ENCODE measurements at regions not wholly inside any gene's neighbourhood (a gene's known extent, or its start where the extent isn't known, plus 50 kb on each side); places are given as distances from the start of the nearest gene placed in this dataset.
"Not testable (repeated sequence)": the region's sequence is repeated elsewhere in the genome, so short reads cannot be mapped to it uniquely, and the experiment has no call there.

DNA sequence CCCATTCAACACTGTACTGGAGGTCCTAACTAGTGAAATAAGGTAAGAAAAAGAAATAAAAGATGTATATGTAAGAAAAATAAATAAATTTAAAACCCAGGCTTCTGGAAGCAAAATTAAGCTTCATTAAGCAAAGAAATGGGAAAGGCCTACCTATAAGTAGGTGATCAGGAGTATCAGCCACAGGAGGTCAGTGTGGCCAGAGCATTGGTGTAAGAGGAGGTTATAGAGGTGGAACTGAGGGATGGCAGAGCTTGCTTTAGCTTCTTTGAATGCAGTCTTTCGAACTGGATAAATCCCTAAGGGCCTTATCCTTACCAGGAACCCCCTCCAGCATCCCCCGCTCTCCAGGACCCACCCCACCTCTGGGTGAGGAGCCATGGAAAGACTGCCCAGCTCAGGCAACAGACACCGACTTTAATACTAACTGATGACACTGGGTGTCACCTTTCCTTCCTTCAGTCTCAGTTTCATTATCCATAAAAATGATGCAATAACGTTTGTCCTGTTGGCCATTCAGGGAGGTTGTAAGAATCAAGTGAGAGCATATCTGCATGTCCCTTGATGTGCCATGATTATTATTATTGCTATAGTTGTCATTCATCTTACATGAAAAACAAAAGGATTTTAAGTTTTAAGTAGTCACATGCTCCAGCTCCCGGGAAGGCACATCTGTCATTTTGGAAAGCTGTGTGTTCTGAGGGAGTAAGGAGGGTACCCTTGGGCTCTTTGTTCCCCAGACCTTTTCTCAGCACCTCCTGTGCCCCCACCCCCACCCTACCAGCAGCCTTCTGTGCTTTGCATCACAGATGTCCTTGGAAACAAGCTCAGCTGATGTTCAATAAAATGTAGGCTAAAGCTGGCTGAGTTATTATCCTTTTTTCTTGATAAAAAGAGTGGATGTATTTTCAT lies 50.8 kb upstream of the CTNNA1 start:
- no peak for DNase-seq

DNA sequence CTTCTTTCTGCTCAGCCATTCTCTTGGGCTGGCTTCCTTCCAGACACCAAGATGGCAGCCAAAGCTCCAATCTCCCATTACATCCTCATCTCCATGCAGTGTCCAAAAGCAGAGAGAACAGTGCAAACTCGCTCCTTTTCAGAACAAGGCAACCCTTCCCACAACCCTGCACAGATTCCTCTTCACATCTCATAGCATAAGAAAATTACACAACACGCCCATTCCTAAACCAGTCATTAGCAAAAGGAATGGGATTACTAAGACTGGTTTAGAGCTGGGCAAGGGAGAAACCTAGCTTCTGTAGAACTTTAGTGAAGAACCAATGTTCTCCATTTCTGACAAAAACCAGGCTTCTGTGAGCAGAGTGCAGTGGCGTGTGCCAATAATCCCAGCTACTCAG lies 51.5 kb upstream of the CTNNA1 start:
- DNase-seq, result no peak

DNA sequence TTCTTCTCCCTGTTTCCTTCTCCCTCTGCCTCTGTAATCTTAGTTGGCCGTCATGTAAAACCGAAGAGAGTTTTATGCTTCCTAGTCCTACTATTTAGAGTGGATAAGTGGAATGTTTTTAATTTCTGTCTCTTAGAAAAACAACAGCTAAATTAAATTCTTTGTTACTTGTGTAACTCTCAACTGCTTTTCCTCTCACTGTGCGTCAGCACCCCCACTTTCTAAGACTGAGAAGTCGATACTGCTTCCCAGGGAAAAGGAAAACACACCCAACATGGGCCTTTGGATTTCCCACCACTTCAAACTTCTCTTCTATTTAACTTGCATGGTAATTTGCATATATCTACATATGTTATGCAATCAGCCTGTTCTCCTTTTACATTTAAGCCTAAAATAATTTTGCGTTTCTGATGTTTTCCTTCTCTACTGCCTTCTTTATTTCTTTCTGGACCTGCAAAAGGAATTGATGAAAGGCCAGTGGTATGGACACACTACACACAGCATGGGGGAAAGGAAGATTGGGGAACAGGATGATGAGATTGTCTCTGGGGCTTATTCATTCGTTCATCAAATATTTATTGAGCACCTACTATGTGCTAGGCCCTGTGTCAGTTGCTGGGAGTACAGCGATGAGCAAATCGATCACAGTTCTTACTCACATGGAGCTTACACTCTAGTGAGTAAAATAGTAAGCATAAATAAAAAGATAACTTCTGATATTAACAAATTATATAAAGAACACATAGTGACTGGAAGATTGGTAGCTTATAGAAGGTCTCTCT lies 52.5 kb upstream of the CTNNA1 start:
- no peak for DNase-seq

DNA sequence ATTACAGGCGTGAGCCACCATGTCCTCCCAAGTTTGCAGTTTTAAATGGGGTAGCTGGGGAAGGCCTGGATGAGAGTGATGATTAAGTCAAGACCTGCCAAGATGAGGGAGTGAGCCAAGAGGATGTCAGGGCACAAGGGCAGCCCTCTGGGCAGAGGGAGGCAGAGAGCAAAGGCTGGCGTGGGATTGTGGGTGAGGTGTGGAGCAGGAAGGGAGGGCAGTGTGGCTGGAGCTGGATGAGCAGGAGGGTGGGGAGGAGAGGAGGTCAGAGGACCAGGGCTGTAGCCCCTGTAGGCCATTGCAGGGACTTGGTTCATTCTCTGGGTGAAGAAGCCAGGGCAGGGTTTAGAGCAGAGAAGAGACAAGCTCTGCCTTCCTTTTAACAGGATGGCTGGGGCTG lies 53.7 kb upstream of the CTNNA1 start:
- DNase-seq, result no peak

DNA sequence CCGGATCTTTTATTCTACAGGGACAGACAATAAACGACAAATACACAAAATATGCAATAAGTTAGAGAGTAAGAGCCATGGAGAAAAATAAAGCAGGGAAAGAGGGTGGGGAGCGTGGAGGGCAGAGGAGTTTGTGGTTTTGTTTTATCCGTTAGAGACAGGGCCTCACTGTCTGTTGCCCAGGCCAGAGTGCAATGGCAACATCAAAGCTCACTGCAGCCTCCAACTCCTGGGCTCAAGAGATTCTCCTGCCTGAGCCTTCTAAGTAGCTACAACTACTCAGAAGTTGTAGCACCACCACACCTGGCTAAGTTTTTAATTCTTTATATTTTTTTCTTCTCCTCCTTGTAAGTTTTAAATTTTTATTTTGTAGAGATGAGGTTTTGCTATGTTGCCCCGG lies 54.5 kb upstream of the CTNNA1 start:
- DNase-seq, result no peak

DNA sequence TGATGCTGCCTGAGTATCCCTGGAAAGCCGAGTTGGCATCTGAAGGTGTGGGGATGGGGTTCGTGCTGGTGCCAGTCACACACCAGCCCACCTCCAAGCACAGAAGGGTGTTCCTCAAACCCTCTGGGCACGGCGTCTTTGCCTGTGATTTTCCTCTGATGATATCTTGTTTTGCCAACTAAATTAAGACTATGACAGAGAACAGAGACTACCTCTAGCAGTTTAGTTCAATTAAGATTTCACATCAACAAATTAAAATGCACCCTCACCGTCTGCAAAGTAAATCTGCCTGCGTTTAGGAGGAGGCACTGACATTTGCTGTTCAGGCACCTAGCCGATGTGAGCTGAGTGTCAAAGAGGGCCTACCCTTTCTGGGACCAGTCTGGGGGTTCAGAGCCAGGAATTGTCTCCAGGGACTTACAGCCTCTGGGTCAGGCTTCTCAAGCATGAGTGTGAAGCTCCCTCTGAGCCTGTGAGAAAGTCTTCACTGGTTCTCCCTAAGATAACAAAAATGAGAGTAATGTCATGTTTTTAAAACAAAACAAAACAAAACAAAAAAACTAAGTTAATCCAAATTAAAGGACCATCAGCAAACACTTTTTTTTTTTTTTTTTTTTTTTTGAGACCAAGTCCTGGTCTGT lies 55.4 kb upstream of the CTNNA1 start:
- DNase-seq, result no peak

DNA sequence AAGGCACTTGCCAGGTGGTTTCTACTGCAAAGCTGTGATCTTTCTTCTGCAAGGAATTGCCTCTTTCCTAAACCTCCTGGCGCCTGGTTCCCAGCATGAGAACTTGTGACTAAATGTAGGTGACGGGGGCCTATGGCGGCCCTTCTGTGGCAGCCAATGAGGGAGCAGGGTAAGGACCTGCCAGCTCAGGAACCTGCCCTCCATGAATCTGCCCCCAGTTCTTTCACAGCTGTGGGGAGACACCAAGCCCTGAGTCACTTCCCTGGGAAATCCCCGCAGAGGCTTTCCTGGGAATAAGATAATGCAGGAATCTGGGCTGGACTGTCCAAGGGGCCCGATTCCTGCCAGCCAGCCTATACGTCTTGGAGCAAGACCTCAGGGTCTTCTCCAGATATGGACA lies 56.7 kb upstream of the CTNNA1 start:
- no peak for DNase-seq

DNA sequence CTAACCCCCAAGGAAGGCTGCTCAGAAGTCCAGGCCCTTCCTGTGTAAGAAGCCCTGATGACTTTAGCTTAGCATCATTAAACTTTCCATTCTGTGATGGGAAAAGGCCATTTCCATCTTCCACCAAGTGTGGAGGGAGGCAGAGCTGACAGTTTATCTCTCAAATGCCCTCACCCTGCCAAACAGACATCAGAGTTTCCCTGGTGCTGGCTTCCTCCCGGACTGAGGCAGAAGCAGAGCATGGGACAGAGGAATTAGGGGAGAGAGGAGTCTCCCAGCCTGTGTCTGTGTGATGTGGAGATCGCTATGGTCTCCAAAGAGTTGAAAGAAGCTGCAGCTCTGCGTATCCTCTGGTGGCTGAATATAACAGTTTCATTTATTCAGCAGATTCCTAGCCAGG lies 57.4 kb upstream of the CTNNA1 start:
- DNase-seq, result no peak

DNA sequence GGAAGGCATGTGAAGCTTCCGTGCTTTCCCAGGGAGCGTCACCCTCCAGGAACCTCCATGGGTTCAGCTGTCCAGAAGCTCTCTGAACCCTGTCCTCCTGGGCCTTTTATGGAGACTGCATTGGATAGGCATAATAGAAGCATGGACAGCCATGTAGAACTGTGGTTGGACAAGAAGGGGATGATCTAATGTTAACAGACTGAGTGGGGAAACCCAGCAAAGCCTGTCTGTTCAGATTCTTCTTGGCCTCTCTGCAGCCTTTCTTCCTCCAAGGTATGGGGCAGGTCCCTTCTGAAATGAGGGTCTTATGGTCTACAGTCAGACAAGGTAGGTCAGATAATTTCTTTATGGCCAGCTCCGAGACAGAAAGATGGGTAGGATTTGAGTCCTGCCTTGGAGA lies 59.1 kb upstream of the CTNNA1 start:
- no peak for DNase-seq

DNA sequence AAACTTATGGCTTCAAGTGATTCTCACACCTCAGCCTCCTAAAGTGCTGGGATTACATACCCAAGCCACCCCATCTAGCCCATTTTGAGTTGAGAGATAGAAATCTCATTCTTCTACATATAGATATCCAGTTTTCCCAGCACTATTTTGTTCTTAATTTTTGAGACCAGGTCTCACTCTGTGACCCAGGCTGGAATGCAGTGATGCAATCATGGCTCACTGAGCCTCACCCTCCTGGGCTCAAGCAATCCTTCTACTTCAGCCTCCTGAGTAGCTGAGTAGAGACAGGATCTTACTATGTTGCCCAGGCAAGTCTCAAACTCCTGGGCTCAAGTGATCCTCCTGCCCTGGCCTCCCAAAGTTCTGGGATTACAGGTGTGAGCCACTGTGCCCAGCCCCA lies 60.9 kb upstream of the CTNNA1 start:
- DNase-seq, result no peak

DNA sequence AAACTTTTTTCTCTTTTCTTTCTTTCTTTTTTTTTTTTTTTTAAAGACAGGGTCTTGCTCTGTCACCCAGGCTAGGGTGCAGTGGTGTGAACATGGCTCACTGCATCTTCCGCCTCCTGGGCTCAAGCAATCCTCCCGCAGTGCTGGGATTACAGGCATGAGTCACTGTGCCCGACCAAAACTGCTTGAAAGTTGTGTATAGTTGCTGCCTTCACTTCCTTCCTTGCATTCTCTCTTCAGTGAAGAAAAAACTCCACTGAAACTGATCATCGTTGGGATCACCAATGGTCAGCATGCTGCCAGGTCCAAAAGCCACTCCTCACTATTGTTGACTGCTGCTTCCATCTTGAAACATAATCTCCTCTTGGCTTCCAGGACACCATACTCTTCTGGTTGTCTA lies 66.6 kb upstream of the CTNNA1 start:
- no peak for DNase-seq

DNA sequence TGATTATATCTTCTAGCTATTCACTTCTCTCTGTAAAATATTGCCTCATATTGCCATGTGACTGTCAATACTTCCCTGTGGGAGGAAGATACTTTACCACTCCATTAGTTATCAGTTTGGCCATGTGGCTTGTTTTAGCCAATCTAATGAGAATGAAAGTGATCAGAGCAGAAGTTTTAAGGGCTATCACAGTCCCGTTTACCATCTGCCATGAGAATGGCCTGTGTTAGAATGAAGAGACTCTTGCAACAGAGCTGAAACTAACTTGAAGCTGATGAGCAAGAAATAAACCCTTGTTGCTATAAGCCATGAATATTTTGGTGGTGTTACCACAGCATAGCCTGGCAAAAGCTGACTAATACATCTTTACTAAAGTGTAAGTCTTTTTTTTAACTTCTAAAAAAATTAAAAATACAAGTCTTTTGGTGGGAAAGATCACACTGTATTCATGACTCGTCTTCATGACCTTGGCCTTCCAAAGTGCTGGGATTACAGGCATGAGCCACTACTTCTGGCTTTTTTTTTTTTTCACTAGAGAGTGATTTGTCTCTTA lies 68.0 kb upstream of the CTNNA1 start:
- no peak for DNase-seq

DNA sequence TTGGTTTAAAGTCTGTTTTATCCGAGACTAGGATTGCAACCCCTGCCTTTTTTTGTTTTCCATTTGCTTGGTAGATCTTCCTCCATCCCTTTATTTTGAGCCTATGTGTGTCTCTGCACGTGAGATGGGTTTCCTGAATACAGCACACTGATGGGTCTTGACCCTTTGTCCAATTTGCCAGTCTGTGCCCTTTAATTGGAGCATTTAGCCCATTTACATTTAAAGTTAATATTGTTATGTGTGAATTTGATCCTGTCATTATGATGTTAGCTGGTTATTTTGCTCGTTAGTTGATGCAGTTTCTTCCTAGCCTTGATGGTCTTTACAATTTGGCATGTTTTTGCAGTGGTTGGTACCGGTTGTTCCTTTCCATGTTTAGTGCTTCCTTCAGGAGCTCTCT lies 70.8 kb upstream of the CTNNA1 start:
- not testable (repeated sequence) for DNase-seq

DNA sequence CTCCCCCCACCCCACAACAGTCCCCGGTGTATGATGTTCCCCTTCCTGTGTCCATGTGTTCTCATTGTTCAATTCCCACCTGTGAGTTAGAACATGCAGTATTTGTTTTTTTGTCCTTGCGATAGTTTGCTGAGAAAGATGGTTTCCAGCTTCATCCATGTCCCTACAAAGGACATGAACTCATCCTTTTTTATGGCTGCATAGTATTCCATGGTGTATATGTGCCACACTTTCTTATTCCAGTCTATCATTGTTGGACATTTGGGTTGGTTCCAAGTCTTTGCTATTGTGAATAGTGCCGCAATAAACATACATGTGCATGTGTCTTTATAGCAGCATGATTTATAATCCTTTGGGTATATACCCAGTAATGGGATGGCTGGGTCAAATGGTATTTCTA lies 74.4 kb upstream of the CTNNA1 start:
- not testable (repeated sequence) for DNase-seq

DNA sequence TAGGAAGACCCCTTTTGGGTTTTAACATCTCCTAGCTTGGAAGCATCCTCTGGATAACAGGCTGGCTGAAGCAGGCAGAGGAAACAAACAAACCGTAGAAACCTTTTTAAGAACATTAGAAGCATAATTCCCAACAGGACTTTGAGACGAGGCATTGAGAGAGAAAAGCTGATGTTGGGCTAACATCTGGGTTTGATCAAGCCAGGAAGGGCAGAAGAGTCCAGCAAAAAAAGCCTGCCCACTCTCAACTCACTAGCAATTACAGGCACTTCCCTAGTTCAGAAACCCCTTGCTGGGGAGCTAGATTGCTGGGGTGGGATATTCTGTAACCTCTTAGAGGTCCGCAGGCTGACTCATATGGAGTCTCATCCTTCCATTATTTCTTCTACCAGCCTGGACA lies 75.4 kb upstream of the CTNNA1 start:
- DNase-seq, result no peak

DNA sequence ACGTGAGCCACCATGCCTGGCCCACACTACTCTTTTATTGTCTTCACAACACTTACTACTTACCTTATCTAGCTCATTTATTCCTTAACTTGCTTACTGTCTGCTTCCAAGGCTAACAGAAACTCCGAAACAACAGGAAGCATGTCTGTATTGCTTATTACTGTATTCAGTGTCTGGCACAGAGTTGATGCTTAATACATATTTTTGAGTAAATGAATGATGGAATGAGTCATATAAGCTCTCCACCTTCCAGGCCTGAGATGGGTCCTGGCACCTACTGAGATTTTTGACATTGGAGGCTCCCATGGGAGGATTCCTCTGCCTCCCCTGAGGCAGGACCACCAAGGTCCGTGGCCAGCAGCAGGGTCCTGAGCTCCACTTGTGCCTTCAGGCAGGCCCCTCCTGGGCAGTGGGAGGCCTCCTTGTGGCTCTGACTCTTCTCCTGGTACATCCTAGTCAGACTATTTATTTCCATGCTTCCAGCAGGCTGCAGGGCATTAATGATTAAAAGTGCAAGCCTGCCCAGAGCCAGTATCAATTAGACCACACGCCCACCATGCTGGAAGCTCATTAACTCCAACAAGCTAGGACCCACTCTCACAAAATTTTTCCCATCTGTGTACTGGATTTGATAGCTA lies 76.5 kb upstream of the CTNNA1 start:
- DNase-seq, result no peak

DNA sequence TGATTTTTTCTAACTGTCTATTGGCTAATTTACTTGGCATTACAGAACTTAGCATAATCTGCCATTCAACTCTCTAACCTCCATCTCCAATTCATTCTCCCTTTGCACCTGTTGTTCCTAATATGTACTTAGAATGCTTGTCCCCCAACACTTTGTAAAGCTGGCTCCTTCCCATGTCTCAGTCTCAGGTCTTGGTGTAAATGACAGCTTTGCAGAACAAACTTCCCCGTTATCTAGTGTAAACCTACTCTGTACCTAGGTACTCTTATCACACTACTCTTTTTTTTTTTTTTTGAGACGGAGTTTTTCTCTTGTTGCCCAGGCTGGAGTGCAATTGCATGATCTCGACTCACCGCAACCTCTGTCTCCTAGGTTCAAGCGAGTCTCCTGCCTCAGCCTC lies 77.2 kb upstream of the CTNNA1 start:
- DNase-seq, result no peak

DNA sequence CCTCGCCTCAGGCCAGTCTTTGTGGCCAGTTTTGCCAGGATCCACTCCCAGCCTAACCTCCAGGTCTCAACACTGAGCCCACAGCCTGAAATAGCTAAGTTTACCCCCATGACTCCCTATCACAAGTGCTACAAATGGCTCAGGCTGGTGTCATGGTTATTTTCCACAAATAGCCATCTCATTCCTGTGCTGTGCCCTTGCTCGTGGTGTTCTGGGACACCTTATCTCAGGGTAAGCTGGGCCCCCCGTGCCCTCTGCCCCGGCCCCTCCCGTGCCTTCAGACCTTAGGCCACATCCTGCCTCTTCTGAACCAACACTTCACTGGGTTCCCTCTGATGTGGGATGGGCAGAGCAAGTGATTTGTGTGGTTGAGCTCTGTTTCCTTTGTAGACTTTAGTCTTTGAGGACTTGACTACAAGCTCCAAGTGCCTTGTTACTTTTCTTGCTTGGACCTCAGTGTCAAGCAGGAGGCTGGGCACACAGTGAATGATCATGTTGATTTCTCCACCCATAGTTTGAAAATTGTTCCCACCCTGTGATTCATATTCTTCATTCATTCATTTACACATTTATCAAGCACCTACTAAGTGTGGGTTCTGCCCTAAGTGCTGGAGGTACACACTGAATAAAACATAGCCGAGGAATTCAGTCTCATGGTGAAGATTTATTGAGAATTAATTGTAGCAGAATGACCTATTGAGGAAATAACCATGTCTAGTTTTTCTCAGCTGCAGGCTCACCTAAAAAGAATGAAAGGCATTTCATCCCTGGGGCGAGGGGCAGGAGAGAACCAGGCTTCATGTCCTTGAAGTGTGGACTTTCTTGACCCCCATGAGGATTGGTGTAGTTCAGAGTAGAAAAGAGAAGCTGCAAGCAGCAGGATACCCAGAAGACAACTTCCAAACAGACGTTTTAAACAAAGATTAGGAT lies 84.5 kb upstream of the CTNNA1 start:
- DNase-seq, result no peak

DNA sequence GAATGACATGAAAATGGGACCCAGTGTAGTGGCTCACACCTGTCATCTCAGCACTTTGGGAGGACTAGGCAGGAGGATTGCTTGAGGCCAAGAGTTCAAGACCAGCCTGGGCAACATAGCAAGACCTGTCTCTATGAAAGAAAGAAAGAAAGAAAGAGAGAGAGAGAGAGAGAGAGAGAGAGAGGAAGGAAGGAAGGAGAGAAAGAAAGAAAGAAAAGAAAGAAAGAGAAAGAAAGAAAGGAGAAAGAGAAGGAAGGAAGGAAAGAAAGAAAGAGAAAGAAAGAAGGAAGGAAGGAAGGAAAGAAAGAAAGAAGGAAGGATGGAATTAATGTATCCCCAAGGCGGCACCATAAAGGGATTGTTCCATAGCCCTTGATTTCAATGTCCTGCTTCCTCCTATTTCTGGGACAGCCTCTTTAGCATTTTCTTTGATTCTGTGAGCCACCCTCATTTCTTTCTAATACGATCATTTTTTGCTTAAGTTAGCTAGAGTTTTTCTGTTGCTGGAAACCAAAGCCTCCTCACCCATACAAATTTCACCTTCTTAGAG lies 85.4 kb upstream of the CTNNA1 start:
- not testable (repeated sequence) for DNase-seq

DNA sequence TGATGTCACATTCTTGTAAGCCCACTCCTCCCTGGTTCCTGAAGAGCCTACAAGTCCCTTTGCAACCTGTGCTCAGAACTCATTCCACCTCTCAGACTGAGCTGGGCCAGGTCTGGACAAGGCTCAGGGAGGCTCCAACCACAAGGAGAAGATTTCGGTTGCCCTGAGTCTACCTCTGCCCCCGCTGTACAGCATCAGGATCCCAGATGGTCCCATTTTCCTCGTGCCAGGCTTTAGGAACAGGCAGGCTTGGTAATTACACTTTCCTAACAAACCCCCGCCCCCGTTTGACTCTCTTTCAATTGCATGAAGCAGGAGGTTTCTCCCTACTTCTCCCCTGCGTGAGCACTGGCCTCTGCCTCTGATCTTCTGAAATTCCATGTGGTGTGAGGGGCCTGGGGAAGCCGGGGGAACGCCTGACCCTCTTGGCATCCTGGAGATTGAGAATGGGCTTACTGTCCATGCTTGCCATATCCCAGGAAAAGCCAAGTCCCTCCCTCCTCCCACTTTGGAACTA lies 86.9 kb upstream of the CTNNA1 start:
- no peak for DNase-seq

DNA sequence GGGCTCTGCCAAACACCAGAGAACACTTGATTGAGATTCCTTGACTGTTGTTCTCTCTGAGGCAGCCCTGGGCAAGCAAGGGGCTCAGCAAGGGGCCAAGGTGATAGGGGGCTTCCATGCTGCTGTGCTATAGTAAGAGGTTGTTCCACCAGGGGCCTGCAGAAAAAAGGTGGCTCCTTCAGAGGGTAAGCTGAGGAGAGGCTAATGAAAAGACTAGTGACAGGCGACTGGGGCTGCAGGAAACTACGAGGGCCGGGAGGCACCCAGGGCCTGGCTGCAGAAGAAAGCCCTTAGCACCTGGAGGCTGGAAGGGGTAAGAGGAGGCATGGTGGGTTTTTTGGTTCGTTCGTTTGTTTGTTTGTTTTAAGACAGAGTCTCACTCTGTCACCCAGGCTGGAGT lies 88.0 kb upstream of the CTNNA1 start:
- no peak for DNase-seq

Data from NCI-H187 treated with DMSO at 0.1 percent for 48 hours (cell line).